DND-41 (cell line): ENCODE measurements at regions not wholly inside any gene's neighbourhood (a gene's known extent, or its start where the extent isn't known, plus 50 kb on each side); places are given as distances from the start of the nearest gene placed in this dataset.

Experiments
- ATAC-seq: fragments of 200-7000 bp; cut with Tn5 transposase; 3 replicates; pipeline ENCODE4 v1.9.1; 2021; ENCODE audit warnings: low read depth; ENCODE audit not compliant: insufficient read depth
- DNase-seq: peaks from one replicate; pipeline ENCODE4 v3.0.0-alpha.2; 2020
- H2AFZ ChIP-seq: 2 replicates; pipeline ENCODE4 v1.6.0; 2012; ENCODE audit warnings: low read depth, low read length
- H3K27ac ChIP-seq: 2 replicates; pipeline ENCODE4 v1.5.1; 2012; ENCODE audit warnings: low read length, inconsistent platforms
- H3K27me3 ChIP-seq: fragments of 200-600 bp; sonication (generic); 2 replicates; pipeline ENCODE4 v1.6.0; 2012; ENCODE audit warnings: low read length, mild to moderate bottlenecking, inconsistent platforms; ENCODE audit not compliant: insufficient read depth, poor library complexity
- H3K36me3 ChIP-seq: 2 replicates; pipeline ENCODE4 v1.5.1; 2012; ENCODE audit warnings: low read length, inconsistent platforms; ENCODE audit not compliant: insufficient read depth
- H3K4me1 ChIP-seq: 2 replicates; pipeline ENCODE4 v1.5.1; 2012; ENCODE audit warnings: mild to moderate bottlenecking, low read length; ENCODE audit not compliant: insufficient read depth
- H3K4me2 ChIP-seq: 2 replicates; pipeline ENCODE4 v1.6.0; 2012; ENCODE audit warnings: mild to moderate bottlenecking, moderate library complexity, low read length, inconsistent platforms; ENCODE audit not compliant: insufficient read depth
- H3K4me3 ChIP-seq, 2 experiments: fragments of 200-600 bp in 1 of 2; shearing (Covaris generic) in 1 of 2; 2 replicates each; pipeline ENCODE4 v1.5.1; 2012 to 2016; ENCODE audit warnings: inconsistent platforms in 2 of 2, low read length in 2 of 2, mild to moderate bottlenecking in 2 of 2, low read depth in 1 of 2, moderate library complexity in 1 of 2
- H3K79me2 ChIP-seq: 2 replicates; pipeline ENCODE4 v1.6.0; 2012; ENCODE audit warnings: low read length, inconsistent platforms; ENCODE audit not compliant: insufficient read depth
- H3K9ac ChIP-seq: 2 replicates; pipeline ENCODE4 v1.6.0; 2012; ENCODE audit warnings: low read depth, mild to moderate bottlenecking, inconsistent platforms, low read length, moderate library complexity
- H3K9me3 ChIP-seq: 2 replicates; pipeline ENCODE4 v1.5.1; 2012; ENCODE audit warnings: low read length, moderate library complexity, mild to moderate bottlenecking, inconsistent platforms; ENCODE audit not compliant: insufficient read depth, severe bottlenecking
- H4K20me1 ChIP-seq: 2 replicates; pipeline ENCODE4 v1.6.0; 2012; ENCODE audit warnings: low read length; ENCODE audit not compliant: insufficient read depth
- EZH2 ChIP-seq: IDR thresholded peaks from 3 replicates; pipeline ENCODE4 v1.6.1; 2012; ENCODE audit warnings: borderline replicate concordance, low read depth, mild to moderate bottlenecking, moderate library complexity, low read length, inconsistent platforms; ENCODE audit not compliant: severe bottlenecking
- TF ChIP-seq, protein P1 (sequence below): IDR thresholded peaks from 2 replicates; pipeline ENCODE4 v1.5.1; 2012; ENCODE audit warnings: borderline replicate concordance, low read length, moderate library complexity, mild to moderate bottlenecking; ENCODE audit not compliant: poor library complexity, severe bottlenecking; ENCODE audit errors: extremely low read depth

GRCh38 chr6:6494677-6495076, 93.8 kb upstream of the LY86 start:
- no peak overlapping the region for H3K27ac ChIP-seq
- DNase-seq (peak; percentile 41), ATAC-seq (peak; percentile 69)
- H3K27me3 ChIP-seq: no peaks in the 10 kb centered on the region
- TF ChIP-seq, protein P1, sequence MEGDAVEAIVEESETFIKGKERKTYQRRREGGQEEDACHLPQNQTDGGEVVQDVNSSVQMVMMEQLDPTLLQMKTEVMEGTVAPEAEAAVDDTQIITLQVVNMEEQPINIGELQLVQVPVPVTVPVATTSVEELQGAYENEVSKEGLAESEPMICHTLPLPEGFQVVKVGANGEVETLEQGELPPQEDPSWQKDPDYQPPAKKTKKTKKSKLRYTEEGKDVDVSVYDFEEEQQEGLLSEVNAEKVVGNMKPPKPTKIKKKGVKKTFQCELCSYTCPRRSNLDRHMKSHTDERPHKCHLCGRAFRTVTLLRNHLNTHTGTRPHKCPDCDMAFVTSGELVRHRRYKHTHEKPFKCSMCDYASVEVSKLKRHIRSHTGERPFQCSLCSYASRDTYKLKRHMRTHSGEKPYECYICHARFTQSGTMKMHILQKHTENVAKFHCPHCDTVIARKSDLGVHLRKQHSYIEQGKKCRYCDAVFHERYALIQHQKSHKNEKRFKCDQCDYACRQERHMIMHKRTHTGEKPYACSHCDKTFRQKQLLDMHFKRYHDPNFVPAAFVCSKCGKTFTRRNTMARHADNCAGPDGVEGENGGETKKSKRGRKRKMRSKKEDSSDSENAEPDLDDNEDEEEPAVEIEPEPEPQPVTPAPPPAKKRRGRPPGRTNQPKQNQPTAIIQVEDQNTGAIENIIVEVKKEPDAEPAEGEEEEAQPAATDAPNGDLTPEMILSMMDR: peak; percentile 68
- TF ChIP-seq EZH2: no peak
- H2AFZ ChIP-seq: no peak overlapping the region
- H3K4me2 ChIP-seq: no peak overlapping the region
- H3K4me3 ChIP-seq: no peak overlapping the region
- H3K9me3 ChIP-seq: no peaks in the 10 kb centered on the region
- no peaks in the 10 kb centered on the region for H3K79me2 ChIP-seq
- H4K20me1 ChIP-seq: no peaks in the 10 kb centered on the region
- no peaks in the 10 kb centered on the region for H3K36me3 ChIP-seq
- 0 out of 2 replicates have a peak, but pooled peaks cover 5% of the 10 kb centered on the region for H3K4me1 ChIP-seq
- H3K9ac ChIP-seq: no peak overlapping the region

GRCh38 chr6:6495851-6496250, 92.7 kb upstream of the LY86 start:
- no peaks in the 10 kb centered on the region for H3K9me3 ChIP-seq
- DNase-seq: no peak
- H3K4me1 ChIP-seq: 0 out of 2 replicates have a peak, but pooled peaks cover 5% of the 10 kb centered on the region
- no peaks in the 10 kb centered on the region for H4K20me1 ChIP-seq
- no peak overlapping the region for H3K27ac ChIP-seq
- H3K4me3 ChIP-seq: no peak overlapping the region
- no peak overlapping the region for H3K9ac ChIP-seq
- H3K27me3 ChIP-seq: no peaks in the 10 kb centered on the region
- TF ChIP-seq, protein P1: no peak
- TF ChIP-seq EZH2: no peak
- ATAC-seq: no peak
- no peaks in the 10 kb centered on the region for H3K79me2 ChIP-seq
- H2AFZ ChIP-seq: no peak overlapping the region
- no peak overlapping the region for H3K4me2 ChIP-seq
- no peaks in the 10 kb centered on the region for H3K36me3 ChIP-seq

DNA sequence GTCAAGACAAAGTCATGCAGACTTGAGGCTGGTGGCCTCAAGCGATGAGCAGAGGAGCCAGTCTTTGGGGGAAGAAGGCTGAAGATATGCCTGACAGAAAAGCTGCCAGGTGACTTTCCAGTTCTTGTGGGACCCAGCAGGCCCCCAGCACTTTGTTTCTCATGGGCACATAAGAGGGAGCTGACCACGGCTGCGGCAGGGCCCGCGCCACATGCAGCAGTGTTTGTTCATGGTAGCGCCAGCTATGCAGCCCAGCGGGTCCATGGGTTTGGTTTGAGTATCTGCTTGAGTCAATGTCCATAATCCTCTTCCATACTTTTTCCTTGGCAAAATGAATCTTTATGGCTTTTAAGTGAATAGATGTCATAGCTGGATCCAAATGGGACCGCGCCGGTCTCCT, 91.0 kb upstream of the LY86 start:
- H3K27me3 ChIP-seq: peaks cover 12% of the 10 kb centered on the region
- 0 out of 2 replicates have a peak, but pooled peaks cover 5% of the 10 kb centered on the region for H3K4me1 ChIP-seq
- H3K79me2 ChIP-seq: no peaks in the 10 kb centered on the region
- no peaks in the 10 kb centered on the region for H4K20me1 ChIP-seq
- H3K27ac ChIP-seq: no peak overlapping the region
- H3K4me2 ChIP-seq: no peak overlapping the region
- no peaks in the 10 kb centered on the region for H3K9me3 ChIP-seq
- TF ChIP-seq EZH2: no peak
- TF ChIP-seq, protein P1: no peak
- no peaks in the 10 kb centered on the region for H3K36me3 ChIP-seq
- no peak for ATAC-seq
- DNase-seq: no peak
- H2AFZ ChIP-seq: no peak overlapping the region
- H3K4me3 ChIP-seq: no peak overlapping the region
- no peak overlapping the region for H3K9ac ChIP-seq

DNA sequence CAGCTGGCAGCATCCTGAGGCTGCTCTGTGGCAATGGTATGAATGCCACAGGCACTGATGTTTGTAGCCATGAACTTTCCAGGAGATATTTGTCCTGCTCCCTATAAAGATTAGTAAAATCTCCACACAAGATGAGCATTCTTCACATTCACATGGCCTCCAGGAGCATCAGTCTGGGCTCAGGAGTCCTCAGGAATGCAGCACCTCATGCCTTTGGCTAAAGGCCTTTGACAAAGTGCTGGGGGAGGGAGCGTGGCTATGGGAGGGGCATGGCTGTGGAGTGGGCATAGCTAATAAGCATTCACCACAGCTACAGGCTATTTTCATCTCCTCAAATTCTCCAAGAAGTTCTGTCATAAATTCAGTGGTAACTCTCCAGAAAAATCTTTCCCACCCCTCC, 90.5 kb upstream of the LY86 start:
- Histone ChIP-seq H3K4me1 (0 out of 2 replicates have a peak, but pooled peaks cover 5% of the 10 kb centered on the region), H3K9me3 (no peaks in the 10 kb centered on the region), H3K36me3 (no peaks in the 10 kb centered on the region), H3K27me3 (peaks cover 12% of the 10 kb centered on the region), H3K4me3 (no peak overlapping the region), H3K9ac (no peak overlapping the region), H4K20me1 (no peaks in the 10 kb centered on the region), H3K27ac (no peak overlapping the region), H2AFZ (no peak overlapping the region), H3K79me2 (no peaks in the 10 kb centered on the region), H3K4me2 (no peak overlapping the region)
- no peak for ATAC-seq
- no peak for DNase-seq
- no peak for TF ChIP-seq EZH2
- TF ChIP-seq, protein P1: no peak
